DMS53 (cell line): ENCODE measurements at regions not wholly inside any gene's neighbourhood (a gene's known extent, or its start where the extent isn't known, plus 50 kb on each side); places are given as distances from the start of the nearest gene placed in this dataset.
"Not testable (repeated sequence)": the region's sequence is repeated elsewhere in the genome, so short reads cannot be mapped to it uniquely, and the experiment has no call there.

Experiments
- DNase-seq: peaks from one replicate; lab custom pipeline; 2025; lab: John Stamatoyannopoulos, UW

GRCh38 chr3:103991461-103992115 lies 1375.1 kb upstream of the ALCAM start:
- DNase-seq, result peak; percentile 12

GRCh38 chr3:103992469-103992868 lies 1374.2 kb upstream of the ALCAM start:
- DNase-seq, result no peak

- DNase-seq, result no peak
Observed at GRCh38 chr3:104004956-104005355, 1361.8 kb upstream of the ALCAM start.

GRCh38 chr3:104005815-104006214 lies 1360.9 kb upstream of the ALCAM start:
- peak; percentile 20 for DNase-seq

- no peak for DNase-seq
Observed at GRCh38 chr3:104018541-104018940, 1348.2 kb upstream of the ALCAM start.

GRCh38 chr3:104031598-104031997 lies 1335.1 kb upstream of the ALCAM start:
- DNase-seq, result no peak

GRCh38 chr3:104032283-104032682 lies 1334.4 kb upstream of the ALCAM start:
- DNase-seq, result no peak

- no peak for DNase-seq
Observed at GRCh38 chr3:104040896-104041295, 1325.8 kb upstream of the ALCAM start.

- DNase-seq, result not testable (repeated sequence)
Observed at GRCh38 chr3:104043001-104043543, 1323.6 kb upstream of the ALCAM start.

GRCh38 chr3:104044002-104044401 lies 1322.7 kb upstream of the ALCAM start:
- DNase-seq, result peak; percentile 11

- no peak for DNase-seq
Observed at GRCh38 chr3:104066658-104067057, 1300.1 kb upstream of the ALCAM start.

- DNase-seq, result no peak
Observed at GRCh38 chr3:104069114-104069513, 1297.6 kb upstream of the ALCAM start.

- no peak for DNase-seq
Observed at GRCh38 chr3:104070906-104071305, 1295.8 kb upstream of the ALCAM start.

- DNase-seq, result no peak
Observed at GRCh38 chr3:104080088-104080626, 1286.6 kb upstream of the ALCAM start.

- DNase-seq, result no peak
Observed at GRCh38 chr3:104088738-104089137, 1278.0 kb upstream of the ALCAM start.

GRCh38 chr3:104089987-104090386 lies 1276.7 kb upstream of the ALCAM start:
- DNase-seq, result not testable (repeated sequence)

- DNase-seq, result no peak
Observed at GRCh38 chr3:104101736-104102135, 1265.0 kb upstream of the ALCAM start.

GRCh38 chr3:104102386-104102785 lies 1264.3 kb upstream of the ALCAM start:
- peak; percentile 73 for DNase-seq

GRCh38 chr3:104106276-104106675 lies 1260.4 kb upstream of the ALCAM start:
- DNase-seq, result peak; percentile 8

- no peak for DNase-seq
Observed at GRCh38 chr3:104108522-104108921, 1258.2 kb upstream of the ALCAM start.

GRCh38 chr3:104126463-104126862 lies 1240.2 kb upstream of the ALCAM start:
- no peak for DNase-seq

GRCh38 chr3:104126864-104127553 lies 1239.7 kb upstream of the ALCAM start:
- no peak for DNase-seq

- DNase-seq, result no peak
Observed at GRCh38 chr3:104127830-104128229, 1238.9 kb upstream of the ALCAM start.
